GM18867 (cell line): ENCODE measurements at regions not wholly inside any gene's neighbourhood (a gene's known extent, or its start where the extent isn't known, plus 50 kb on each side); places are given as distances from the start of the nearest gene placed in this dataset.
A peak's percentile ranks its signal among the peaks of the same experiment; 100 is the strongest.
"Not testable (repeated sequence)": the region's sequence is repeated elsewhere in the genome, so short reads cannot be mapped to it uniquely, and the experiment has no call there.

Experiments
- ATAC-seq: cut with Tn5 transposase; IDR thresholded peaks from one replicate; pipeline ENCODE4 v1.9.1; 2021; ENCODE audit warnings: mild to moderate bottlenecking, moderate library complexity; ENCODE audit not compliant: unreplicated experiment

DNA sequence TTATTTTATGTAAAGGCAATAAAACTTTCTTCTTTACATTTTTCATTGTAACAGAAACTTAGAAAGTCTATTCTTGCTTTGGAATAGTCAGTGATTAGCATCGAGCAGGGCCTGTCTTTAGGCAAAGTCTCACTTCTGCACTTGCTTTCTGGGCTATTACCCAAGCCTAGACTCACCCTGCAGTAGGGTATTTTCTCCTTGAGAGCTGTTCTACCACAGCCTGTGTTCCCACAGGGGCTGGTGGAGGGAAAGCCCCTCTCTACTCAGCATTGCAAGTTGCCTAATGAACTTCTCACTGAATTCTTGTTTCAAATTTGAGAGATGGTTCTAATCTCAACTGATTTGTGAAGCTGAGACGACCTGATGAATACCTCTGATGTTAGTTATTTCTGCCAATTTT is 111.7 kb upstream of the KLHL14 start:
- peak; percentile 62 for ATAC-seq

GRCh38 chr18:32881009-32881408 is 108.2 kb upstream of the KLHL14 start:
- ATAC-seq = no peak

DNA sequence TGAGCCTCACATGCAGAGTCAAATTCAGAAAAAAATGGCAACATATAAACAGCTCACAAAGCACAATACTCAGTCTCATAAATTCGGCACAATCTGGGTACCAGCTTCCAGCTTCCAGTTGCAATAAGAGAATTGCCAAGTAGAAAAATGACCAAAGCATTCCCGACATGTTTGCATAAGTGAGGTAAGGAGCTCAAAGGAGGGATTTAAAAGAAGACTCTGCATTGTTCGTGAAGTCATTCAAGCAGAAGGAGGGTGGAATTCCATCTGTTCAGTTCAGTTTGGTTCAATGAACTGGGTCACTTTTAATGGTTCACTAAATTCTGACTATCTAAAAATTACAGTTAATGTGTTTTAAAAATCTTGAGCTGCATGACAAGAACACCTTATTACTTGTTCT is 106.7 kb upstream of the KLHL14 start:
- no peak for ATAC-seq

GRCh38 chr18:32878436-32878835 is 105.6 kb upstream of the KLHL14 start:
- no peak for ATAC-seq

GRCh38 chr18:32877371-32877770 is 104.5 kb upstream of the KLHL14 start:
- no peak for ATAC-seq

GRCh38 chr18:32875625-32876024 is 102.8 kb upstream of the KLHL14 start:
- no peak for ATAC-seq

GRCh38 chr18:32871786-32872185 is 99.0 kb upstream of the KLHL14 start:
- ATAC-seq = no peak

DNA sequence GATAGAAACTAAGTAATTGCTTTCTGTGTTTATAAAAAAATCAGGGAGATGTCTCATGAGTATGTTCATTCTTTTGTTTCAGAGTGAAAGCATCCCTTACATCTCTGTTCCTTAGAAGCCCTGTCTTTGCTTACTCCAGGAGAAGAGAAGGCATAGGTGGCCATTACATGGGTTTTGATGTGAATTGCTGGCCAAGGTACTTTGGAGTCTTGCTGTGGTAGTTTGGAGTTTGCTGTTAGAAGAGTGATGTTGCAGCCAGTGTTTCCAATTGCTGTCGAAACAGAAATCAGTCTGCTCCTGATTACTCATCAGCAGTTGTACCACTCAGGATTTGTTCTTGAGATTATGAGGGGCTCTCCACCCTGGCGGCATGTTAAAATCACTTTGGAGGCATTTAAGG is 97.8 kb upstream of the KLHL14 start:
- ATAC-seq = no peak

DNA sequence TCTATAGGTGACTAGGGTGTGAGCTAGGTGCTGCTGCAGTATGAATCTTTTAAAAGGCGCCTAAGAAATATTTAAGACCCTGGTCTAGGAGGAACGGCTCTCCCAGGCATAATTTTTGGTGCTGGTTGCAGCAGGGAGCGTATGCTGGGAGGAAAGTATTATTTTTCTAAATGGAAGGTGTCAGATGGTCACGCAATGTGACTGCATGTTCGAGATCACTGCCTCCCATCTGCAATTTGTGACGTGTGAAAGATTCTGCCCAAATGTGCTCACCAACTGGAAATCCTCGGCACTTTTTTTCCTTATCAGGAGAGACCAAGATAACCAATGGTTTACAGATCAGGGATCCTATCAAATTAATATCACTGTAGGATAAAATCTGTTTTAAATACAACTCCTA is 95.6 kb upstream of the KLHL14 start:
- ATAC-seq = no peak

DNA sequence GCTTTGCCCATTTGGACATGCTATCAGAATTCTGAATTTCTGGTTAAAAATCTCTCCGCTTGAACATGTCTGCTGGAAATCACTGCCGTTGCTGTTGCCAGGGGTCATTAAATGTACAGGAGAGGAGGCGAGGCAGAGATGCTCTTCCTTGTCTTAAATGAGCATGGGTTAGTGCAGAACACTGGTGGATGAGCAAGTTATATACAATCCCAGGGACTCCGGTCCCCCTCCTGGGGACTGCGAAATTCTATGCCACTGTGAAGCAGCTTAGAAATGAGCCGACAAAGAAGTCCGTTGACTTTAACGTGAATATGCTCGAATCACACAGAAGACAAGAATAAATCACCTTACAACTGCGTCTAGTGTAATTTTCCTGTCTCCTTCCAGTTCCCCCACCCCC is 95.1 kb upstream of the KLHL14 start:
- ATAC-seq = no peak

DNA sequence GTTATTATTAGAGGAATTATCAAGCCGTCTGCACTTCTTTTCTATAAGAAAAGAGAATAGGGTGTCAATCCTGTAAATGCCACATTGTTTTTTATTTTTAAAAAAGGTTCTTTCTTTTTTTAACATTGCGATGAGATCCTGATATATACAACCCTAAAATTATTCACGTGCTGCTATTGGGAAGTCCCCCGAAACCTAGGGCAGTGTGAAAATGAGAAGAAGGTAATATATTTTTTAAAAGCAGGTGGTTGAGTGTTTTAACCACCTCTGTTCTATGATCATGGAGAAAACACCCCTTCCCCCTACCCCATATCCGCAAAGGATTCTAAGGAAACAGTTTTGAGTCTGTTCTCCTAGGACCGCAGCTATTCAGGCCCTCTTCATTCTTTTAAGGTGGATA is 94.5 kb upstream of the KLHL14 start:
- ATAC-seq = no peak

GRCh38 chr18:32862031-32862430 is 89.2 kb upstream of the KLHL14 start:
- ATAC-seq = not testable (repeated sequence)

GRCh38 chr18:32851936-32852335 is 79.1 kb upstream of the KLHL14 start:
- no peak for ATAC-seq

GRCh38 chr18:32848826-32849225 is 76.0 kb upstream of the KLHL14 start:
- ATAC-seq = no peak

GRCh38 chr18:32847691-32848090 is 74.9 kb upstream of the KLHL14 start:
- no peak for ATAC-seq

- ATAC-seq = no peak
Observed at GRCh38 chr18:32846896-32847295, 74.1 kb upstream of the KLHL14 start.

GRCh38 chr18:32840962-32841361 is 68.1 kb upstream of the KLHL14 start:
- ATAC-seq = no peak

DNA sequence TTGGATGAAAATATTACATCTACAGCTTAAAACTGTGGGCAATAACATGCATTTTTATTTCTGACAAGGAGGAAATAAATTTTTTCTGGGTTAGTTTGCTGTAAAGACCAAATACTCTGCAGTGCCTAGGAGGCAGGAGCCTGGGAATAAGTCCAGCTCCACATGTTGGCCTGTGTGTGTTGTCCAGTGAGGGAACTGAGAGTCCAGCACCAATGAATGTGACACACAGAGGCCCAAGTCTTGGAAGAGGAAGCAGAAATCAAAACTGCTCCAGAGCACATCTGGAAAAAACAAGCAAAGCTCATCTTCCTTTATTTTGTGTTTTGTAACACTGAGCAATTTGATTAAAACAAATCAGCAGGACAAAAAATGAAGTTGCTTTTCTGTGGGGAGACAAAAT is 63.1 kb upstream of the KLHL14 start:
- no peak for ATAC-seq

- ATAC-seq = no peak
Observed at GRCh38 chr18:32831781-32832180, 59.0 kb upstream of the KLHL14 start.

DNA sequence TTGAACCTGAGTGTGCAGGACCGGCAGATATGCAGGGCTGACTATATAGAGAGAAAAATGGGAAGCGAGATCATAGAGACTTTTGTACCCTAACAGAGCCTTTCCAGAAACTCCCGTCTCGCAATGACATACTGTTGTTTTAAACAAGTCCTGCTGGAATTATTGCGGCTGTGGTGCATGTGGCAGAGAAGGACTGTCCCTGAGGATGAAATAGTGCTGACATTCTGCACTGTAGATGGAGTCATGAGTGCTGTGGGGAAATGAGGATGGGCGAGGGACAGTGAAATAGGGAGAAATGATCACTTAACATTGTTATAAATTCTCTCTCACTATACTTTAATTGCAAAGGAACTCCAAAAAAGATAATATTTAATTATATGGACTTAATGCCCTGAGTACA is 50.4 kb upstream of the KLHL14 start:
- no peak for ATAC-seq
